PC-3 (cell line): ENCODE measurements at regions not wholly inside any gene's neighbourhood (a gene's known extent, or its start where the extent isn't known, plus 50 kb on each side); places are given as distances from the start of the nearest gene placed in this dataset.

ENCODE experiments used
- ATAC-seq: fragments of 200-7000 bp; cut with Tn5 transposase; 2 replicates; pipeline ENCODE4 v1.9.1; 2020; ENCODE audit warnings: mild to moderate bottlenecking, moderate library complexity
- BruUV-seq: library from RNA; stranded (reverse); fragments of 400-500 nt; replicated peaks from 2 replicates; lab custom pipeline; 2021; lab: Mats Ljungman, UMichigan
- CTCF ChIA-PET: fragments of 300-600 bp; sonication (Branson Sonifier 250); formaldehyde crosslinking; loops from one replicate; lab custom pipeline; 2022; ENCODE audit warnings: antibody characterized with exemption; lab: Charles Lee
- POLR2A ChIA-PET: fragments of 300-600 bp; sonication (Branson Sonifier 250); formaldehyde crosslinking; loops from one replicate; lab custom pipeline; 2022; ENCODE audit warnings: antibody characterized with exemption; ENCODE audit not compliant: unreplicated experiment; lab: Charles Lee
- DNase-seq: peaks from one replicate; pipeline ENCODE4 v3.0.0-alpha.2; 2015
- H2AFZ ChIP-seq: fragments of 300-600 bp; sonication (generic); 2 replicates; pipeline ENCODE4 v1.6.0; 2016; ENCODE audit warnings: antibody characterized with exemption, low read length
- H3F3A ChIP-seq: fragments of 300-600 bp; sonication (generic); one replicate; pipeline ENCODE4 v1.6.0; 2017; ENCODE audit warnings: antibody characterized with exemption, low read length, control low read depth, mild to moderate bottlenecking; ENCODE audit not compliant: unreplicated experiment
- H3K27ac ChIP-seq: fragments of 300-600 bp; sonication (generic); 2 replicates; pipeline ENCODE4 v1.5.1; 2016; ENCODE audit warnings: mild to moderate bottlenecking, low read length
- H3K27me3 ChIP-seq: fragments of 300-600 bp; sonication (generic); 2 replicates; pipeline ENCODE4 v1.6.1; 2016; ENCODE audit warnings: low read length, mixed read lengths
- H3K36me3 ChIP-seq: fragments of 300-600 bp; sonication (generic); 2 replicates; pipeline ENCODE4 v1.6.1; 2016; ENCODE audit warnings: low read depth, mixed run types, low read length, mixed read lengths
- H3K4me1 ChIP-seq: fragments of 300-600 bp; sonication (generic); 2 replicates; pipeline ENCODE4 v1.5.1; 2016; ENCODE audit warnings: low read length; ENCODE audit not compliant: insufficient read depth
- H3K4me2 ChIP-seq: fragments of 300-600 bp; sonication (generic); 2 replicates; pipeline ENCODE4 v1.6.0; 2016; ENCODE audit warnings: low read length
- H3K4me3 ChIP-seq: fragments of 300-600 bp; sonication (generic); 2 replicates; pipeline ENCODE4 v1.5.1; 2016; ENCODE audit warnings: mild to moderate bottlenecking, low read length, mixed read lengths
- H3K79me2 ChIP-seq: fragments of 300-600 bp; sonication (generic); 2 replicates; pipeline ENCODE4 v1.6.1; 2017; ENCODE audit warnings: low read length, mixed read lengths
- H3K9ac ChIP-seq: fragments of 300-600 bp; sonication (generic); 2 replicates; pipeline ENCODE4 v1.6.0; 2016; ENCODE audit warnings: mild to moderate bottlenecking, low read length
- H3K9me2 ChIP-seq: fragments of 300-600 bp; sonication (generic); replicated peaks from 2 replicates; pipeline ENCODE4 v1.6.1; 2016; ENCODE audit warnings: mixed run types, low read length, mixed read lengths
- H3K9me3 ChIP-seq: fragments of 300-600 bp; sonication (generic); 2 replicates; pipeline ENCODE4 v1.6.1; 2016; ENCODE audit warnings: low read length, mixed read lengths
- H4K20me1 ChIP-seq: fragments of 300-600 bp; sonication (generic); 2 replicates; pipeline ENCODE4 v1.6.1; 2016; ENCODE audit warnings: low read length, mixed read lengths
- EZH2 ChIP-seq: fragments of 300-600 bp; sonication (generic); IDR thresholded peaks from one replicate; pipeline ENCODE4 v1.6.1; 2017; ENCODE audit warnings: antibody characterized with exemption, mild to moderate bottlenecking, low read length; ENCODE audit not compliant: unreplicated experiment
- EZH2phosphoT487 ChIP-seq: fragments of 300-600 bp; sonication (generic); IDR thresholded peaks from 2 replicates; pipeline ENCODE4 v1.6.1; 2018; ENCODE audit warnings: mild to moderate bottlenecking, antibody characterized with exemption, low read length, borderline replicate concordance
- intact Hi-C: fragments of 100-400 bp; cut with micrococcal nuclease; formaldehyde crosslinking; loops from 2 replicates; pipeline ENCODE4 v1.9.0; 2023
- TF ChIP-seq, protein P1 (sequence below): fragments of 300-600 bp; sonication (generic); conservative IDR thresholded peaks from 2 replicates; pipeline ENCODE4 v1.5.1; 2017; ENCODE audit warnings: antibody characterized with exemption, low read depth, mild to moderate bottlenecking, low read length

DNA sequence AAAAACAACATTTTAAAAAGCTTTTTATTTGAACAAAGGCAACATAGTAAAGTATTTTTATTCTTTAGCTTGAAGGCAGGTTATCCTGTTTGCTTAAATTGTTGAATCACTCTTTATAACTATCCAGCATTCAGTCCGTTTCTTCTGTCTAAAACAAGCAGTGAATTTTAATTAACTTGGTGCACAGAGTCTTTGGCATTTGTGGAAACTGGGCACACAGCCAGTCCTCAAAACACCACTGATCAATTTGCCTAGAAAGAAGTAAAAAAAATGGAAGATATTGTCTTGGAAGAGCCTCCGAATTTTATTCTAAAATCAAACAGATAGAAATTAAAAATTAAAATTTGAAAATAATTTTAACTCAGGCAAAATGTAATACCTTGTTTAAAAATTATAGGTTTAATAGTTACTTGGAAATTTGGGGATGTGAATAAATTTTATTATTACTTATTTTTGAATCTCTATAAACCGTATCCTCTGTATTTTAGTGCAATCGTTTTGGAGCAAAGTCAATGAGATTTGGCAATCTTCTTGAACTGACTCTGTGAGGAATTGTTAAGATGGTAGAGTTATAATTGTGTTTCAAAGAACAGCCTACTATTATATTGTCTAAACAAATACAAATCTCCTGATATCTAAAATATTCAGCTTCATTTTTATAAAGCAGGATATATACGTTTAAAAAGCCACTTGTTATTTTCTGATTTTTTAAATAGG, 927.0 kb downstream of the SLC16A7 start:
- Histone ChIP-seq H3K9ac (no peak overlapping the region), H3K4me1 (no peaks in the 10 kb centered on the region), H3F3A (no peaks in the 10 kb centered on the region), H2AFZ (no peak overlapping the region), H4K20me1 (no peaks in the 10 kb centered on the region), H3K27ac (no peak overlapping the region), H3K36me3 (no peaks in the 10 kb centered on the region), H3K4me2 (no peak overlapping the region), H3K79me2 (no peaks in the 10 kb centered on the region), H3K4me3 (no peak overlapping the region), H3K9me3 (no peaks in the 10 kb centered on the region), H3K27me3 (no peaks in the 10 kb centered on the region), H3K9me2 (0 out of 2 replicates have a peak, but pooled peaks cover 3% of the 10 kb centered on the region)
- DNase-seq (no peak), ATAC-seq (no peak)
- intact Hi-C loops = no loop called here
- CTCF ChIA-PET = interaction anchor here (0.5 kb wide), 1 partner anchor 735 kb away, joined by 3 read pairs; no protein-coding TSS in a partner anchor
- POLR2A ChIA-PET = no interaction called here
- no peak for TF ChIP-seq EZH2phosphoT487
- no peak for TF ChIP-seq EZH2
- TF ChIP-seq, protein P1, sequence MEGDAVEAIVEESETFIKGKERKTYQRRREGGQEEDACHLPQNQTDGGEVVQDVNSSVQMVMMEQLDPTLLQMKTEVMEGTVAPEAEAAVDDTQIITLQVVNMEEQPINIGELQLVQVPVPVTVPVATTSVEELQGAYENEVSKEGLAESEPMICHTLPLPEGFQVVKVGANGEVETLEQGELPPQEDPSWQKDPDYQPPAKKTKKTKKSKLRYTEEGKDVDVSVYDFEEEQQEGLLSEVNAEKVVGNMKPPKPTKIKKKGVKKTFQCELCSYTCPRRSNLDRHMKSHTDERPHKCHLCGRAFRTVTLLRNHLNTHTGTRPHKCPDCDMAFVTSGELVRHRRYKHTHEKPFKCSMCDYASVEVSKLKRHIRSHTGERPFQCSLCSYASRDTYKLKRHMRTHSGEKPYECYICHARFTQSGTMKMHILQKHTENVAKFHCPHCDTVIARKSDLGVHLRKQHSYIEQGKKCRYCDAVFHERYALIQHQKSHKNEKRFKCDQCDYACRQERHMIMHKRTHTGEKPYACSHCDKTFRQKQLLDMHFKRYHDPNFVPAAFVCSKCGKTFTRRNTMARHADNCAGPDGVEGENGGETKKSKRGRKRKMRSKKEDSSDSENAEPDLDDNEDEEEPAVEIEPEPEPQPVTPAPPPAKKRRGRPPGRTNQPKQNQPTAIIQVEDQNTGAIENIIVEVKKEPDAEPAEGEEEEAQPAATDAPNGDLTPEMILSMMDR = no peak
- no TSS peak for BruUV-seq

DNA sequence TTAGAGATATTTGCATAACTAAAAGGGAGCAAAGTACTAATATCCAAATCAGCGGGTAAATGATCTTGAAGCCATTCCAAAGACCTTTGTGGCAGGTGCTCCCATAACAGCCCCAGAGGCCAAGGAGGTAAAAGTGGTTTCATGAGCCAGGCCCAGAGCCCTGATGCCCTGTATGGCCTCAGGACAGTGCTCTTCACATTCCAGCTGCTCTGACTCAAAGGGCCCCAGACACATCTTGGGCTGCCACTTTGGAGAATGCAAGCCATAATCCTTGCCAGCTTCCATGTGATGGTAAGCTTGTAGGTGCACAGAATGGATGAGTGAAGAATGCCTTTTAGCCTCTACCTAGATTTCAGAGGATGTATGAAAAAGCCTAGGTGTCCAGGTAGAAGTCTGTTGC, 933.4 kb downstream of the SLC16A7 start:
- H2AFZ ChIP-seq = no peak overlapping the region
- H3K9me3 ChIP-seq = no peaks in the 10 kb centered on the region
- CTCF ChIA-PET = no interaction called here
- H4K20me1 ChIP-seq = no peaks in the 10 kb centered on the region
- H3K4me2 ChIP-seq = no peak overlapping the region
- H3K9me2 ChIP-seq = 0 out of 2 replicates have a peak, but pooled peaks cover 3% of the 10 kb centered on the region
- ATAC-seq (no peak), DNase-seq (no peak)
- H3K9ac ChIP-seq = no peak overlapping the region
- intact Hi-C loops = no loop called here
- TF ChIP-seq, protein P1 = no peak
- TF ChIP-seq EZH2phosphoT487 (no peak), EZH2 (no peak)
- H3K4me3 ChIP-seq = no peak overlapping the region
- H3K79me2 ChIP-seq = no peaks in the 10 kb centered on the region
- H3F3A ChIP-seq = no peaks in the 10 kb centered on the region
- H3K36me3 ChIP-seq = no peaks in the 10 kb centered on the region
- H3K27ac ChIP-seq = no peak overlapping the region
- no peaks in the 10 kb centered on the region for H3K4me1 ChIP-seq
- POLR2A ChIA-PET = no interaction called here
- BruUV-seq = no TSS peak
- H3K27me3 ChIP-seq = no peaks in the 10 kb centered on the region

DNA sequence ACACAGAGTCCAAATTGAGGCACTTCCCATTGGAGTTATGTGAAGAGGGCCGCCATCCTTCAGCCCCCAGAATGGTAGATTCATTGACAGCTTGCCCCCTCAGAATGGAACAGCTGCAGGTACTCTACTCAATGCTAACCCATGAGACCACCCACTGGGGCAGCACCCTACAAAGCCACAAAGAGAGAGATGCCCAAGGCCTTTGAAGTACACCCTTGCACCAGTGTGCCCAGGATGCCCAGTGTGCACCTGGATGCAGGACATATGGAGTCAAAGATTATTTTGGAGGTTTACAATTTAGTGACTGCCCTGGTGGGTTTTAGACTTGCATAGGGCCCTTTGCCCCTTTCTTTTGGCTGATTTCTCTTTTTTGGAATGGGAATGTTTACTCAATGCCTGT, 933.9 kb downstream of the SLC16A7 start:
- Histone ChIP-seq H3K27me3 (no peaks in the 10 kb centered on the region), H3K4me2 (no peak overlapping the region), H3K79me2 (no peaks in the 10 kb centered on the region), H3K4me1 (no peaks in the 10 kb centered on the region), H3K4me3 (no peak overlapping the region), H3K27ac (no peak overlapping the region), H2AFZ (no peak overlapping the region), H3F3A (no peaks in the 10 kb centered on the region), H3K9me2 (0 out of 2 replicates have a peak, but pooled peaks cover 3% of the 10 kb centered on the region), H4K20me1 (no peaks in the 10 kb centered on the region), H3K9ac (no peak overlapping the region), H3K9me3 (no peaks in the 10 kb centered on the region), H3K36me3 (no peaks in the 10 kb centered on the region)
- no TSS peak for BruUV-seq
- ChIA-PET POLR2A (no interaction called here), CTCF (no interaction called here)
- no peak for TF ChIP-seq EZH2
- no peak for TF ChIP-seq EZH2phosphoT487
- TF ChIP-seq, protein P1 = no peak
- intact Hi-C loops = no loop called here
- no peak for ATAC-seq
- DNase-seq = no peak
